ENCODE measurements at regions not wholly inside any gene's neighbourhood (a gene's known extent, or its start where the extent isn't known, plus 50 kb on each side); places are given as distances from the start of the nearest gene placed in this dataset.
A peak's percentile ranks its signal among the peaks of the same experiment; 100 is the strongest.

DNA sequence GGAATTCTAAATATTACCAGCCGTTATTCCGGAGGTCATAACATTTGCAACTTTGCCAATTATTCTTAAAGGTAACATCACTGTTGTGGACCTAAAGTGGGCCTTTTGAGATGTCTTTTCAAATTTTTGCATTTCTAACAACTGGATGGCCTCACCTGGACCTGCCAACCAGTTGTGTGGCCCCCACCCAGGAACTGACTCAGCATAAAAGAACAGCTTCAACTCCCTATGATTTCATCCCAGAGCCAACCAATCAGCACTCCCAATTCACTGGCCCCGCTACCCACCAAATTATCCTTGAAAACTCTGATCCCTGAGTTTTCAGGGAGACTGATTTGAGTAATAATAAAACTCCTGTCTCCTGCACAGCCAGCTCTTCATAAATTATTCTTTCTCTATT, 489.7 kb upstream of the LMCD1 start:
- H3K18ac ChIP-seq (ENCODE audit: low read length), result no peak overlapping the region
- H3K4me3 ChIP-seq (ENCODE audit: low read depth, low read length), result no peak overlapping the region
- H3K79me2 ChIP-seq (ENCODE audit: control insufficient read depth, insufficient read depth, low read length, poor library complexity), result no peaks in the 10 kb centered on the region
- no peak overlapping the region for H3K23ac ChIP-seq (ENCODE audit: low read length)
- no peak overlapping the region for H4K8ac ChIP-seq (ENCODE audit: low read depth, low read length)
- H3K14ac ChIP-seq (ENCODE audit: low read length), result no peak overlapping the region
- WGBS (ENCODE audit: extremely low coverage, insufficient coverage, insufficient read length), result no CpG with 5 or more reads among the region's 3 CpGs
- peaks cover 0 to 2% of the 10 kb centered on the region in 2 experiments for H3K4me1 ChIP-seq (ENCODE audit: control insufficient read depth in 1 of 2, insufficient read depth in 2 of 2, low read length in 2 of 2)
- H2BK120ac ChIP-seq (ENCODE audit: insufficient read depth, low read length, poor library complexity), result no peak overlapping the region
- no peak overlapping the region for H3K4me2 ChIP-seq (ENCODE audit: low read length)
- no peak overlapping the region for H4K12ac ChIP-seq (ENCODE audit: low read depth, low read length)
- H3K36me3 ChIP-seq (ENCODE audit: control insufficient read depth in 1 of 2, insufficient read depth in 2 of 2, low read length in 2 of 2), result no peaks in the 10 kb centered on the region
- H2AK5ac ChIP-seq (ENCODE audit: low read length), result no peak overlapping the region
- H2AFZ ChIP-seq (ENCODE audit: insufficient read depth, low read length, poor library complexity), result no peak overlapping the region
- H3K27me3 ChIP-seq (ENCODE audit: insufficient read depth, low read length), result no peaks in the 10 kb centered on the region
- no peak for DNase-seq
- H3K4ac ChIP-seq (ENCODE audit: low read depth, low read length), result no peak overlapping the region
- H3K79me1 ChIP-seq (ENCODE audit: low read length), result no peaks in the 10 kb centered on the region
- no peak overlapping the region for H4K91ac ChIP-seq (ENCODE audit: low read depth, low read length)
- H2BK5ac ChIP-seq (ENCODE audit: low read depth, low read length, poor library complexity), result no peak overlapping the region
- peaks cover 2% of the 10 kb centered on the region for H3K9me3 ChIP-seq (ENCODE audit: insufficient read depth, low read depth, low read length)
- H3K9ac ChIP-seq (ENCODE audit: low read length), result no peak overlapping the region
- no peak overlapping the region for H2BK12ac ChIP-seq (ENCODE audit: low read length)
- H3K27ac ChIP-seq (ENCODE audit: low read depth, low read length), result no peak overlapping the region

DNA sequence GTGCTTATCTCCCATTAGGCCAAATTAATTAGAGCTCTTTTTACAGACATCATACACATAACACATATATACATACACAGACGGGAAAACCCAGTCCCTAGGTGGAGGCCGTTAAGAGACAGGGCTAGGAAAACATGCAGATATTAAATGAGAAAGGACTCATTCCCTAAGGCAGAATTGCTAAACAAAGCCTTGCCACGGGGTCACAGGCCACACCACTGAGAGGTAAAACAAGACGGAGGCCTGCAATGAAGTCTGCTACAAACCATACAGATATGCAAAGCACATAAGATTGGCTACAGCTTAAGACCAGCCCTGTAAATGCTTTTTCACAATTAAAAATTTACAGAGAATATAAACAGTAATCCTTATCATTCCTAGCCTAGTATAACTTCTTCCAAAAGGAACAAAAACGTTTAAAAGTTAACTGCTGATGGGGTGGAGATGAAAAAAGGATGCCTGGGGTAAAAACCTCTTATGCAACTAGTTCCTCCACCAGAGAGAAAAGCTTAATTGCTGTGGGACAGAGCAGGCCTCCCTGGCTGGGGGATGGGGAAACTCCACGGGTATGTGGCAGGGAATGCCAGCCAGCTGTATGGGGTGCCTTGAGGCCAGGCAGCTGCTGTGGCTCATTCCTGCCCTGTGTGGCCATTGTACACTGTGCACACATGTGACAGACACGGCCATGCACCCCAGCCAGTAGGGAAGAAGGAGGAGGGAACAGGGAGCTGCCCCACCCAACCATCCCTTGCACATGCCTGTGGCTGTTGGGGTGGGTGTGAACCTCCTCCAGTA, 481.4 kb upstream of the LMCD1 start:
- Histone ChIP-seq H3K23ac (ENCODE audit: low read length) (no peak overlapping the region), H3K27ac (ENCODE audit: low read depth, low read length) (no peak overlapping the region), H2BK12ac (ENCODE audit: low read length) (no peak overlapping the region), H2BK120ac (ENCODE audit: insufficient read depth, low read length, poor library complexity) (no peak overlapping the region), H3K79me1 (ENCODE audit: low read length) (no peaks in the 10 kb centered on the region), H4K91ac (ENCODE audit: low read depth, low read length) (no peak overlapping the region), H3K79me2 (ENCODE audit: control insufficient read depth, insufficient read depth, low read length, poor library complexity) (no peaks in the 10 kb centered on the region), H3K4me1 (ENCODE audit: control insufficient read depth in 1 of 2, insufficient read depth in 2 of 2, low read length in 2 of 2) (peaks cover 3% of the 10 kb centered on the region in 2 experiments), H3K9ac (ENCODE audit: low read length) (no peak overlapping the region), H4K12ac (ENCODE audit: low read depth, low read length) (no peak overlapping the region), H2AK5ac (ENCODE audit: low read length) (no peak overlapping the region), H3K9me3 (ENCODE audit: insufficient read depth, low read depth, low read length) (peaks cover 8% of the 10 kb centered on the region), H3K4me2 (ENCODE audit: low read length) (peak overlapping the region; percentile 30), H3K36me3 (ENCODE audit: control insufficient read depth in 1 of 2, insufficient read depth in 2 of 2, low read length in 2 of 2) (no peaks in the 10 kb centered on the region), H2AFZ (ENCODE audit: insufficient read depth, low read length, poor library complexity) (no peak overlapping the region), H3K4me3 (ENCODE audit: low read depth, low read length) (peak overlapping the region; percentile 56), H3K14ac (ENCODE audit: low read length) (no peak overlapping the region), H3K18ac (ENCODE audit: low read length) (no peak overlapping the region), H4K8ac (ENCODE audit: low read depth, low read length) (no peak overlapping the region), H3K4ac (ENCODE audit: low read depth, low read length) (no peak overlapping the region), H2BK5ac (ENCODE audit: low read depth, low read length, poor library complexity) (no peak overlapping the region), H3K27me3 (ENCODE audit: insufficient read depth, low read length) (no peaks in the 10 kb centered on the region)
- no CpG with 5 or more reads among the region's 7 CpGs for WGBS (ENCODE audit: extremely low coverage, insufficient coverage, insufficient read length)
- no peak for DNase-seq

DNA sequence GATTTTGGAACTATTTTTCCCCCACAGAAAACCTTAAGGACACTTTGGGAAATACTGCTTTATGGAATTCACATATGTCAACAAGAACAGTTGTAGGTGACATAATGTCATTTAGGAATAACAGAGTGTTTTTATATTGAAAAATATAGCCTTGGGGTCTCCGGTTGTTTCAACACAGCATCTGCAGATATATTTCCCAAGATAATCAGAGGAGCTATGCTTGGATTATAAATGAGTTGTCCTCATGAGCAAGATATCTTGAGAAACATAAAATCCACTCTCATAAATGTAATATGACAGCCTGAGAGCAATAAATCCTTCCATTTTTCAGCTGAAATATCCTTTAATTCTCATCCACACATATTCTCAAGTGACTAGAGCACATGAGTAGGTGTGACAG, 473.7 kb upstream of the LMCD1 start:
- H3K79me2 ChIP-seq (ENCODE audit: control insufficient read depth, insufficient read depth, low read length, poor library complexity), result no peaks in the 10 kb centered on the region
- no peak overlapping the region for H3K4ac ChIP-seq (ENCODE audit: low read depth, low read length)
- no peaks in the 10 kb centered on the region for H3K9me3 ChIP-seq (ENCODE audit: insufficient read depth, low read depth, low read length)
- H2BK120ac ChIP-seq (ENCODE audit: insufficient read depth, low read length, poor library complexity), result no peak overlapping the region
- no peak overlapping the region for H3K23ac ChIP-seq (ENCODE audit: low read length)
- no peak overlapping the region for H3K27ac ChIP-seq (ENCODE audit: low read depth, low read length)
- no peak overlapping the region for H3K18ac ChIP-seq (ENCODE audit: low read length)
- no peak overlapping the region for H4K8ac ChIP-seq (ENCODE audit: low read depth, low read length)
- H2AFZ ChIP-seq (ENCODE audit: insufficient read depth, low read length, poor library complexity), result no peak overlapping the region
- no peak overlapping the region for H3K9ac ChIP-seq (ENCODE audit: low read length)
- DNase-seq, result no peak
- H3K4me3 ChIP-seq (ENCODE audit: low read depth, low read length), result no peak overlapping the region
- no peaks in the 10 kb centered on the region for H3K79me1 ChIP-seq (ENCODE audit: low read length)
- H3K36me3 ChIP-seq (ENCODE audit: control insufficient read depth in 1 of 2, insufficient read depth in 2 of 2, low read length in 2 of 2), result no peaks in the 10 kb centered on the region
- H2AK5ac ChIP-seq (ENCODE audit: low read length), result no peak overlapping the region
- no peak overlapping the region for H4K12ac ChIP-seq (ENCODE audit: low read depth, low read length)
- no peak overlapping the region for H4K91ac ChIP-seq (ENCODE audit: low read depth, low read length)
- no peaks in the 10 kb centered on the region for H3K4me1 ChIP-seq (ENCODE audit: control insufficient read depth in 1 of 2, insufficient read depth in 2 of 2, low read length in 2 of 2)
- H2BK5ac ChIP-seq (ENCODE audit: low read depth, low read length, poor library complexity), result no peak overlapping the region
- WGBS (ENCODE audit: extremely low coverage, insufficient coverage, insufficient read length), result no CpG with 5 or more reads among the region's 1 CpG
- H3K14ac ChIP-seq (ENCODE audit: low read length), result no peak overlapping the region
- no peak overlapping the region for H2BK12ac ChIP-seq (ENCODE audit: low read length)
- no peak overlapping the region for H3K4me2 ChIP-seq (ENCODE audit: low read length)
- H3K27me3 ChIP-seq (ENCODE audit: insufficient read depth, low read length), result no peaks in the 10 kb centered on the region

DNA sequence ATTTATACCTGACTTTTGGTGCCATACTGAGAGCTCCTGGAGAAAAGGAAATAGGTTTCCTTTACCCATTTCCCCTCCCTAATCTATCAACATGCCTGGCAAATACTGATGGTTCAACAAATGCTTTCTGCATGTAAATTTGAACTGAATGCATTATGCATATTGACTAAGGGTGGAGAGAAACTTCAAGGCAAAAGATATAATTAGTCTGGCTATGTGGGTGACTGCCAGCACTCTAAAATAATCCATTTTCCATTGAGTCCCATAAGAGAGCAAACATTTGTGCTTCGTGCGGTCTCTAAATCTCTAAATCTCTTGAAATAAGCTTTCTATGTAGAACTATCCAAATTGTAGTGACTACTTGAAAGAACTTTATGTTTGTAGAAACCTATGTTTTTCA, 451.3 kb upstream of the LMCD1 start:
- no peak overlapping the region for H3K9ac ChIP-seq (ENCODE audit: low read length)
- H2BK120ac ChIP-seq (ENCODE audit: insufficient read depth, low read length, poor library complexity), result no peak overlapping the region
- no peak overlapping the region for H2BK12ac ChIP-seq (ENCODE audit: low read length)
- DNase-seq, result no peak
- no CpG with 5 or more reads among the region's 2 CpGs for WGBS (ENCODE audit: extremely low coverage, insufficient coverage, insufficient read length)
- no peak overlapping the region for H3K4me3 ChIP-seq (ENCODE audit: low read depth, low read length)
- H3K4me2 ChIP-seq (ENCODE audit: low read length), result no peak overlapping the region
- peaks cover 2% of the 10 kb centered on the region for H3K9me3 ChIP-seq (ENCODE audit: insufficient read depth, low read depth, low read length)
- H3K36me3 ChIP-seq (ENCODE audit: control insufficient read depth in 1 of 2, insufficient read depth in 2 of 2, low read length in 2 of 2), result no peaks in the 10 kb centered on the region
- H3K79me2 ChIP-seq (ENCODE audit: control insufficient read depth, insufficient read depth, low read length, poor library complexity), result no peaks in the 10 kb centered on the region
- no peak overlapping the region for H2AFZ ChIP-seq (ENCODE audit: insufficient read depth, low read length, poor library complexity)
- H2AK5ac ChIP-seq (ENCODE audit: low read length), result no peak overlapping the region
- H4K8ac ChIP-seq (ENCODE audit: low read depth, low read length), result no peak overlapping the region
- H2BK5ac ChIP-seq (ENCODE audit: low read depth, low read length, poor library complexity), result no peak overlapping the region
- no peaks in the 10 kb centered on the region for H3K27me3 ChIP-seq (ENCODE audit: insufficient read depth, low read length)
- no peak overlapping the region for H4K91ac ChIP-seq (ENCODE audit: low read depth, low read length)
- H3K14ac ChIP-seq (ENCODE audit: low read length), result no peak overlapping the region
- H3K27ac ChIP-seq (ENCODE audit: low read depth, low read length), result no peak overlapping the region
- H4K12ac ChIP-seq (ENCODE audit: low read depth, low read length), result no peak overlapping the region
- no peaks in the 10 kb centered on the region for H3K4me1 ChIP-seq (ENCODE audit: control insufficient read depth in 1 of 2, insufficient read depth in 2 of 2, low read length in 2 of 2)
- no peak overlapping the region for H3K18ac ChIP-seq (ENCODE audit: low read length)
- no peaks in the 10 kb centered on the region for H3K79me1 ChIP-seq (ENCODE audit: low read length)
- no peak overlapping the region for H3K23ac ChIP-seq (ENCODE audit: low read length)
- H3K4ac ChIP-seq (ENCODE audit: low read depth, low read length), result no peak overlapping the region

Measured in trophoblast cell (in vitro differentiated cells and primary cell).